ENCODE measurements at regions not wholly inside any gene's neighbourhood (a gene's known extent, or its start where the extent isn't known, plus 50 kb on each side); places are given as distances from the start of the nearest gene placed in this dataset.
A peak's percentile ranks its signal among the peaks of the same experiment; 100 is the strongest.

DNA sequence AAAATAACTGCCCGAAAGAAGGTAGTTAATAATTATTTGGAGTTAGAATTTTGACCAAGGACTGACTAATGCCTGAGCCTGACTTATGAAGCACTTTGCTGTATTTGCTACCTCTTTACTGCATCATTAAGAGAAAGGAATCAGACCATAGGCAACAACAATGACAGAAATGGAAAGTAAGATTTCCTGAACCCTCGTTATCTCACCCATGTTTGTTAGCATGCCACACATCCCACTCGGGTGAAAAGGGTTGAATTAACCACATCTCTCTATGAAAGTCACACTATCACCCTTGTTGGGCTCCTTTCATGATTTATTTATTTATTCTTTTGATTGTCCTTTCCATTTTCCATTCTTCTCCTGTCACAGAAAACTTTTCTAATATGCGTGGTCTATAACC is 59.6 kb downstream of the OLIG3 start:
- no peak for DNase-seq

- no peak for DNase-seq
Measured at GRCh38 chr6:137432054-137432611, 62.1 kb downstream of the OLIG3 start.

GRCh38 chr6:137430954-137431353 is 63.2 kb downstream of the OLIG3 start:
- no peak for DNase-seq

GRCh38 chr6:137427656-137428290 is 66.4 kb downstream of the OLIG3 start:
- no peak for DNase-seq

DNA sequence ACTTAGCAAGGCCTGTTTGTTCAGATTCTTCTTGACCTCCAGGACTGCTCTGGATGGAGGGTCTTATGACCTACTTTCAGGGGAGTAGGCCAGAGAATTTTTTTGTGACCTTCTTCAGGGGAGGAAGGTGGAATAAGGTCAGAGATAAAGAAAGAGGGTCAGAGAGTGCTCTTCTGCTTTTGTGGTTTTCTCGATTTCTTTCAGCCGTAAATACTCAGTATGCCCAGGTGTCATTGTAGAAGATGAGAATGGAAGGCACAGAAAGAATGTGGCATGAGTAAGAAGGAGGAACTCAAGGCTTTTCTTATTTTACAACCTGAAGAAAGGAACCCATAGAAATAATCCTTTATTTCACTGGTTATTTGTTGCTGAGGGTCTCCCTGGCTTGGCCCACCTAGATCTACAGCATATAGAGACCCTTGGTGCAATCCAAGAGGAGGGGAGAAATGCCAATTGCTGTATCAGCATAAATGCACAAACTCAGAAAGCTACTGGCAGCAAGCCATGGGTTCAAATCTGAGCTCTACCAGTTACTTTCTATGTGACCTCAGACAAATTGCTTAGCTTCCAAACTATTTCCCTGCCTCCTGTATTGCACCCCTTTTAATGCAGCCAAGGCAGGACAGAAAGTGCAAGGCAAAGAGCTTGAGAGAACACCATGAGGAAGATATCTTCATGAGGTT is 68.0 kb downstream of the OLIG3 start:
- DNase-seq, result no peak

DNA sequence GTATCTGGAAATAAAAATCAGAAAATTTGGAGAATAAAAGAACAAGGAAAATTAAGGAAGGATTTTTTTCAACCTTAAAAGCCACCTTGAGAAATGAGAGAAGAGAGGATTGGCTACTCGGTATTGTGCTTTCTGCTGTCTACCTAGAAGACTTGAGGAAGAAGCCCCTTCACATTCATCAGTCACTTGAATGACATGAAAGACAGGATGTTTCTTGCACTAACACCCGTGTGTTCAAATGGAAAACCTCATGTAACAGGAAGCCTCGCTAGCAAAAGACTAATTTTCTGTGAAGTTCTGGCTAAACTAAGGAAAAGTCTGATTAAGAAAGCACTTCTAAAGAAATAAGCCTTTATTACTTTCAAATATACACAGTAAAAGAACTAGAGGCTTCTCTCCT is 69.9 kb downstream of the OLIG3 start:
- no peak for DNase-seq

GRCh38 chr6:137423451-137424168 is 70.6 kb downstream of the OLIG3 start:
- DNase-seq, result no peak

DNA sequence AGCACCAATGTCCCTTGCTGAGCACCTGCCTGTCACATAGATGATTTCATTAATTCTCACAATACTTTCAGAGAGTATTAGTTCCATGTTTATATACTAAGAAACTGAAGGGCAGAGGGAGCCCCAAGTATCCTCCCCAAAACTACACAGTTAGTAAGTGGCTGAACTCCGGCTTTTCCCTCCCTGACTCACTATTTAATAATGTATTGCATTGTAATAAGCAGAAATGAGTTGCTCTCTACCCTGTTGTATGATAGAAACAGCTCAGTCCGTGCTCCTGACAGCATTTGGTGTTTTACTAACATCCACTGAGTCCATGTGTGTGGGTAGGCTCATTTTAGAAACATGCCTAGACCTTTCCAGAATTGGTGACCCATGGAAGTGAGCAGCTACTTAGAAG is 76.8 kb downstream of the OLIG3 start:
- DNase-seq, result peak; percentile 48

DNA sequence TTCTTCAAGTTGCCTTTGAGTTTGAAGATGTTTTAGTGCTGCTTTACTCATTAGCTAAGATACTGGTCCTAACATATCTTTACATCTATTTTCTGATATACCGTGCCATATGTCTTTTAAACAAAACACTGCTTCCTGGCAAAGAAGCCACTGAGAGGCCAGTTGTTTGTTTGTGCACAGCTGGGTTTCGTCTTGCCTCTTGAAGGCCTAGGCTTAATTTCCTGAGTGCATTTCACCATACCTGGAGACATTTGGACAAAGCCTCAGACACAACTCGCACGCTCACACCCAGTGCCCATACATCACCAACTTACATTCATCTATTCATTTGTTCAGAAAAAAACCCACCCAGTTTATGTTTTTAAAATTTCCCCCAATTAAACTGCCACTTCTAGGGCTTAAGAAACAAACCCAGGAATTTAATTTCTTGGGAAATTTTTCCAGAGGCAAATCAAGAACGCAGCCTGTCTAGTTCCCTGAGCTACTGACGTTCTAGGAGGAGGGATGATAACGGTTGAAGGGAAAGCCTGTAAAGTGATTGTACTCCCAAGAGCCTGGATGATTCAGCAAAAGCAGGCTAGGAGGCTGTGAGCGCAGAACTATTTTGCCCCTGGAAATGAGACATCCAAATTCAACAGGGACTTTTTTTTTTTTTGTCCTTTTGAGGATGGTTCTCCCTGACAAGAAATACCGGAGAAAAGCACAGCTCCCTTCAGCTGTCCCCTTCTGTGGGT is 77.7 kb downstream of the OLIG3 start:
- peak; percentile 75 for DNase-seq

GRCh38 chr6:137415834-137416190 is 78.4 kb downstream of the OLIG3 start:
- no peak for DNase-seq

DNA sequence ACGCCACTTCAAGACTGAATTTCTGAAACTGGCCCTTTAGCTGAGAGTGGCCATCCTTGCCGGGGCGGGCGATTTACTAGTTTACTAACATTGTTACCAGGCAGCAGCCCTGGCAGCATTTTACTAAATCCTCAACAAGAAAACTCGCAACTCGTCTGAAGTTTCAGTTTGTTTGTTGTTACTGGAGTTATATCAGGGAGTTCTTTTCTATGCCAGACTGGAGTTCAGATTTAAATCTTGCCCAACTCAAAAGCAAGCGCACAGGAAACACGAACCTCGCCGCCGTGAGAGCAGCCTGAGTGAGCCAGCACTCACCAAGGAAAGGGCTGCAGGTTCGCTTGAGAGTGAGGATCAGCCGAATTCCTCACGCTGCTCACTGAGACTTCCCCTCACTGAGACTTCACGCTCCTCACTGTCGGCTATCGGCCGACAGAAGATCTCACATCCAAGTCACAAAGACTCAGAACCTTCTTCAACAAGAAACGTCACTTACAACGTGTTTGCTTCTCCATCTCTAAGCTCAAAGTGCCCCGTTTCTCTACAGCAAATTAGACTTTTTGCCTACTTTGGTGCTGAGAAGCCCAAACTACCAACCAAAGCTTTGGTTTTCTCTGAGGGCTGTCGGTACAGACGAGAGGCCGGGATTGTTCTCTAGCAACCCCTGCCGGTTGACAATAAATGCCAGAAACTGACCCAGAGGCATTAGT is 78.9 kb downstream of the OLIG3 start:
- DNase-seq, result peak; percentile 60

GRCh38 chr6:137414599-137414998 is 79.6 kb downstream of the OLIG3 start:
- DNase-seq, result no peak

DNA sequence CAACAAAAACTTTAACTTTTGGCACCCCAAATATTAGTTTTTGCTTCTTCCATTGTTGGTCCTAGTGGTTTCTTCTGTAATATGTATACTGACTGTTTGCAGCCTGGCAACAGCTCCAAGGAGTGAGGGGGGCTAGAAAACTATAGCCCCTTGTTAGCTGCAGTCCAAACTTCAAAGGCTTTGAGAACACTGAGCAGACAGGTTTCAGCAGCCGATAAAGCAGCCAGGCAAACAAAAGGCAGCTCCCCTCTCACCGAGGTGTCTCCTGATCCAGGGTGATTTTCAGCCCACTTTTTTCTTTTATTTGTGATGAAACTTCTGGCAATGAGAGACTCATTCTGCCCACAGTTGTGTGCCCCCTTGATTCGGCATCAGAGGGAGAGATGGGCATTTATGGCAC is 80.7 kb downstream of the OLIG3 start:
- no peak for DNase-seq

DNA sequence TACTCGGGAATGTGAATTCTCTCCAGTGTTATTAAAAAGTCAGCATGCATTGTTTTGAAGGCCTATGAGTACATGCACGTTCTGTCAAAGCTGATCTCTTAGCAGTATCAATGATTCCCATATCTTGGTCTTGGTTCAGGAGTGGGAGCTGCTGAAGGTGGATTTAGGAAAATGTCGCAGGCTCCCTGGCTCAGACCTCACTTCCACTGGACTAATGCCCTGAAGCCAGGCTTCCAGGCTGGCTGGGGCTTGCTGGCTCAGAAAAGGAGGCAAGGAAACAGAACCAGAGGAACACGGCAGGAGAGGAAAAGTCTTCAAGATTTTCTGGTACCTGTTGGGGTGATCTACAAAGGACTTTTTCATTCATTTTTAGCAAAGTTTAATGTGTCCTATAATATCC is 81.6 kb downstream of the OLIG3 start:
- DNase-seq, result peak; percentile 13

DNA sequence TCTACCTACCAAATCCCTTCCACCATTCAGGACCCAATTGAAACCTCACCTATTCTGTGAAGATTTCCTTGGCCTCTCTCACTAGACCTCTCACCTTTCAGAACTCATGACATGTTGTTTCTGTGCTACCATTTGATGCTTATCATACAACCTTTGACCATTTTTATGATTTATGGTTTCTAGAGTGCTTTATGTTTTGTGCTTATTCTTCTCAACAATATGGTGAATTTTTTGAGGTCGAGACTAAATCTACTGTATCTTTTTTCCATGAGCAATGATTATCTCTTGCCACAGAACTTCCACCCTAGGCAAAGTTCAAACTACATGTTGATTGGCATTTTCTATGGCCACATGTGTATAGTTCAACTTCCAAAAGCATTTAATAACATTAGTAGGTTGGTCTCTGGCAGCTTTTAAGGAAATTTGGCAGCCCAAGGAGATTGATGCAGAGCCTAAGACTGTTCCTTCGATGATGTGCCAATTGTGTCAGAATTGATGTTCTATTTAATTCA is 84.9 kb downstream of the OLIG3 start:
- no peak for DNase-seq

GRCh38 chr6:137407816-137408215 is 86.4 kb downstream of the OLIG3 start:
- no peak for DNase-seq

- no peak for DNase-seq
Measured at GRCh38 chr6:137405806-137406205, 88.4 kb downstream of the OLIG3 start.

DNA sequence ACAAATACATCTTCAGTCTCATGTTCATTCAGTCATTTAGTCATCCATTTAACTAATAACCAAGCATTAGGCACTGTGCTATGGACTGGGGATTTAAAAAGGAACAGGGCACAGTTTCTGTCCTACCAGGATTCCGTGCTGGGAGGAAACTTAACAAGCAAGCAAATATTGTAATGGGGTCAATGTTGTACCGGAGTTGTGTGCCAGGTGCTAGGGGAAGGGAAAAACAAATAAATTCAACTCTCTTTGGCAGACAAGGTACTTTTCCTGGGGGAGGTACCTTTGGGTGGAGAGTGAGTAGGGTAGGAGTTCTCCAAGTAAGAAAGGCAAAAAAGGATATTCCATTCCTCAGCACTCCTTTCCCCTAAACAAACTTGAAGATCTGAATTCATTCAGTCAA is 90.3 kb downstream of the OLIG3 start:
- no peak for DNase-seq

- no peak for DNase-seq
Measured at GRCh38 chr6:137403443-137403842, 90.8 kb downstream of the OLIG3 start.

DNA sequence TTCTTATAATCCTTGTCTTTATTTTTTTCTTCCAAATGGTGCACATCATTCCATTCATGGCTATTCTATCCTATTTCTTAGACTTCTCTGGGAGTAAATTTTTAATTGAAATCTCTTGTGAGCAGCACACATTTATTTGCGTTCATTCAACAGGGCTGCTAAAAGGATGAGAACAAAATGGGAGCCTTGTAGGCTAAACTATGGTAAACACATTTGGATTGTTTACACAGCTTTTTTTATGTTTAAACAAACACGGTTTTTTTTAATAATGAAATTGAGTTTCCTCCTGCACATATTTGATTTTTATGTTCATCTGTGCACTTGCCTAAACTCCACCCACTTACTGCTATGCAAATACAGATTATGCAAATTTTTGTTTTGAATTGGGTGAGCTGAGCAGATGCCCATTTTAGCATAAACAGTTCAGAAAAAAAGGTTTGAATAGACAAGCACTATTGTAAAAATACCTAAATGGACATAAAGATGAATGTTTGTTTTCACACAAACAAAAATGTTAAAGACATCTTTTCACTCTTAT is 92.0 kb downstream of the OLIG3 start:
- no peak for DNase-seq

GRCh38 chr6:137401088-137401487 is 93.1 kb downstream of the OLIG3 start:
- DNase-seq, result no peak

DNA sequence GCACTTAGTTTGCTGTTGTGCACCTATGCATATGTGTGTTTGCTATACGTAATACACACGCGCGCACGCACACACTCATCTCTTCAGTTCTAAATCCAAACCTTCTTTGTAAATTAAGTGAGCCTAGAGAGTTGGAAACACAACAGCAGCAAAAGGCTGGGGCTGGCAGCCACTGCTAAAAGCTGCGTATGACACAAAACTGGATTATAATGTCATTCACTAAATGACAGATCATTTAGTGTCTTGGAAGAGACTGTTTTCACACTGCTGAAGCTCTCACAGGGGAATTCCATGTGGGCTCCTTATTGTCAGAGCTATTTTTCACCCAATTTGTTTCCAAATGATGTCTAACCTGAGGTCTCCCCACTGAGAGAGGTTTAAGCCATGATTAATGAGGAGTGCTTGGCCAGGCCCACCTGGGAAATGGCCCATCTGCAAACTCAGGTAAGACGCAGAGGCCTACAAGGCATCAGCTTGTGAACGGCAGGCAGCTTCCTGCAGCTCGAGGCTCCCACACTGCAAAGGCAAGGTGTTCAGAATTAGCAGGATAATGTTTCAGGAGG is 94.2 kb downstream of the OLIG3 start:
- DNase-seq, result no peak

All from fibroblast of upper back skin (primary cell).